Muscle of leg (tissue), 3 donors: ENCODE measurements at regions not wholly inside any gene's neighbourhood (a gene's known extent, or its start where the extent isn't known, plus 50 kb on each side); places are given as distances from the start of the nearest gene placed in this dataset.

Experiments
- DNase-seq: peaks from one replicate; pipeline ENCODE4 v3.0.0; 2013
- H3K27ac ChIP-seq: one replicate; pipeline ENCODE4 v1.5.1; 2013; ENCODE audit warnings: mild to moderate bottlenecking, low read length, control low read depth
- H3K27me3 ChIP-seq: one replicate; pipeline ENCODE4 v1.6.1; 2013; ENCODE audit warnings: low read length; ENCODE audit not compliant: control insufficient read depth, insufficient read depth
- H3K36me3 ChIP-seq: one replicate; pipeline ENCODE4 v1.6.1; 2013; ENCODE audit warnings: low read length; ENCODE audit not compliant: control insufficient read depth, insufficient read depth
- H3K4me1 ChIP-seq: one replicate; pipeline ENCODE4 v1.6.1; 2013; ENCODE audit warnings: low read length; ENCODE audit not compliant: control insufficient read depth, insufficient read depth
- H3K4me3 ChIP-seq: one replicate; pipeline ENCODE4 v1.5.1; 2013; ENCODE audit warnings: low read length, control low read depth
- H3K9me3 ChIP-seq: replicated peaks from 2 replicates; pipeline ENCODE4 v1.6.1; 2013; ENCODE audit warnings: low read depth, low read length; ENCODE audit not compliant: control insufficient read depth
- WGBS: methylation state at CpG from one replicate; pipeline ENCODE4 v1.1.5; 2013; ENCODE audit warnings: missing lambda C conversion rate; ENCODE audit not compliant: insufficient coverage; 5-methylcytosine and 5-hydroxymethylcytosine counted together

- H3K4me3 ChIP-seq: no peak overlapping the region
- DNase-seq: no peak
- no peaks in the 10 kb centered on the region for H3K36me3 ChIP-seq
- H3K27ac ChIP-seq: no peak overlapping the region
- peaks cover 5% of the 10 kb centered on the region for H3K4me1 ChIP-seq
- no peaks in the 10 kb centered on the region for H3K9me3 ChIP-seq
- peaks cover 4% of the 10 kb centered on the region for H3K27me3 ChIP-seq
These were observed 201.8 kb upstream of the E2F8 start for GRCh38 chr11:19442554-19442910.

- peaks cover 4% of the 10 kb centered on the region for H3K27me3 ChIP-seq
- DNase-seq: peak; percentile 27
- 49% methylated on average over 6 of the region's 11 CpGs for WGBS
- no peak overlapping the region for H3K27ac ChIP-seq
- H3K4me3 ChIP-seq: no peak overlapping the region
- peaks cover 5% of the 10 kb centered on the region for H3K4me1 ChIP-seq
- no peaks in the 10 kb centered on the region for H3K36me3 ChIP-seq
- H3K9me3 ChIP-seq: no peaks in the 10 kb centered on the region
These were observed 201.2 kb upstream of the E2F8 start for GRCh38 chr11:19441752-19442553.

GRCh38 chr11:19441288-19441687, 200.5 kb upstream of the E2F8 start:
- Histone ChIP-seq H3K9me3 (no peaks in the 10 kb centered on the region), H3K36me3 (no peaks in the 10 kb centered on the region), H3K4me1 (peaks cover 5% of the 10 kb centered on the region), H3K27ac (no peak overlapping the region), H3K4me3 (no peak overlapping the region), H3K27me3 (peaks cover 2% of the 10 kb centered on the region)
- no peak for DNase-seq
- WGBS: no CpG with 5 or more reads among the region's 3 CpGs

- no peak for DNase-seq
- Histone ChIP-seq H3K27me3 (no peaks in the 10 kb centered on the region), H3K36me3 (no peaks in the 10 kb centered on the region), H3K4me3 (no peak overlapping the region), H3K9me3 (no peaks in the 10 kb centered on the region), H3K4me1 (peaks cover 5% of the 10 kb centered on the region), H3K27ac (no peak overlapping the region)
- no CpG with 5 or more reads among the region's 1 CpG for WGBS
These were observed 197.0 kb upstream of the E2F8 start for GRCh38 chr11:19437760-19438159.

GRCh38 chr11:19436932-19437331, 196.2 kb upstream of the E2F8 start:
- H3K4me3 ChIP-seq: no peak overlapping the region
- no peaks in the 10 kb centered on the region for H3K9me3 ChIP-seq
- H3K27ac ChIP-seq: no peak overlapping the region
- no peaks in the 10 kb centered on the region for H3K27me3 ChIP-seq
- H3K36me3 ChIP-seq: no peaks in the 10 kb centered on the region
- peaks cover 3% of the 10 kb centered on the region for H3K4me1 ChIP-seq
- DNase-seq: no peak

- H3K4me3 ChIP-seq: no peak overlapping the region
- no peak overlapping the region for H3K27ac ChIP-seq
- WGBS: no CpG with 5 or more reads among the region's 5 CpGs
- DNase-seq: no peak
- peaks cover 2% of the 10 kb centered on the region for H3K4me1 ChIP-seq
- H3K36me3 ChIP-seq: no peaks in the 10 kb centered on the region
- H3K9me3 ChIP-seq: no peaks in the 10 kb centered on the region
- peaks cover 4% of the 10 kb centered on the region for H3K27me3 ChIP-seq
These were observed 194.7 kb upstream of the E2F8 start for GRCh38 chr11:19435306-19435989.

- WGBS: 33% methylated on average over 1 of the region's 1 CpG
- H3K4me3 ChIP-seq: no peak overlapping the region
- peaks cover 2% of the 10 kb centered on the region for H3K4me1 ChIP-seq
- no peaks in the 10 kb centered on the region for H3K9me3 ChIP-seq
- H3K27ac ChIP-seq: no peak overlapping the region
- no peaks in the 10 kb centered on the region for H3K36me3 ChIP-seq
- no peak for DNase-seq
- H3K27me3 ChIP-seq: peaks cover 16% of the 10 kb centered on the region
These were observed 193.0 kb upstream of the E2F8 start for GRCh38 chr11:19433791-19434190.

GRCh38 chr11:19433367-19433766, 192.6 kb upstream of the E2F8 start:
- peak; percentile 56 for DNase-seq
- no peaks in the 10 kb centered on the region for H3K9me3 ChIP-seq
- no peaks in the 10 kb centered on the region for H3K36me3 ChIP-seq
- no CpG with 5 or more reads among the region's 2 CpGs for WGBS
- H3K4me3 ChIP-seq: no peak overlapping the region
- H3K4me1 ChIP-seq: peaks cover 2% of the 10 kb centered on the region
- peaks cover 16% of the 10 kb centered on the region for H3K27me3 ChIP-seq
- no peak overlapping the region for H3K27ac ChIP-seq

GRCh38 chr11:19432370-19433061, 191.8 kb upstream of the E2F8 start:
- DNase-seq: peak; percentile 77
- H3K27me3 ChIP-seq: peaks cover 16% of the 10 kb centered on the region
- no peaks in the 10 kb centered on the region for H3K9me3 ChIP-seq
- peaks cover 2% of the 10 kb centered on the region for H3K4me1 ChIP-seq
- H3K27ac ChIP-seq: no peak overlapping the region
- no peaks in the 10 kb centered on the region for H3K36me3 ChIP-seq
- WGBS: 33% methylated on average over 3 of the region's 3 CpGs
- H3K4me3 ChIP-seq: no peak overlapping the region

GRCh38 chr11:19430754-19431398, 190.1 kb upstream of the E2F8 start:
- Histone ChIP-seq H3K4me3 (no peak overlapping the region), H3K9me3 (no peaks in the 10 kb centered on the region), H3K36me3 (no peaks in the 10 kb centered on the region), H3K27me3 (peaks cover 16% of the 10 kb centered on the region), H3K4me1 (peaks cover 4% of the 10 kb centered on the region), H3K27ac (no peak overlapping the region)
- DNase-seq: no peak
- WGBS: 67% methylated on average over 5 of the region's 8 CpGs
